Ascending aorta (tissue), 2 donors: ENCODE measurements at regions not wholly inside any gene's neighbourhood (a gene's known extent, or its start where the extent isn't known, plus 50 kb on each side); places are given as distances from the start of the nearest gene placed in this dataset.

Experiments
- DNase-seq, 2 donors: peaks; one replicate each; pipeline ENCODE4 v3.0.0-alpha.2; 2019; ENCODE audit warnings: low spot score in 2 of 2
- H3K27ac ChIP-seq, 2 donors: fragments of 200-600 bp; sonication (generic); one replicate each; pipeline ENCODE4 v1.5.1; 2016 to 2017; ENCODE audit warnings: mild to moderate bottlenecking in 1 of 2
- H3K27me3 ChIP-seq: fragments of 200-600 bp; sonication (generic); one replicate; pipeline ENCODE4 v1.5.1; 2017
- H3K36me3 ChIP-seq, 2 donors: fragments of 200-600 bp; sonication (generic); one replicate each; pipeline ENCODE4 v1.5.1; 2016
- H3K4me1 ChIP-seq, 2 donors: fragments of 200-600 bp; sonication (generic); one replicate each; pipeline ENCODE4 v1.5.1; 2016 to 2017; ENCODE audit warnings: mild to moderate bottlenecking in 1 of 2
- H3K4me3 ChIP-seq, 2 donors: fragments of 200-600 bp; sonication (generic); one replicate each; pipeline ENCODE4 v1.5.1; 2016 to 2017; ENCODE audit warnings: mild to moderate bottlenecking in 1 of 2
- H3K9me3 ChIP-seq, 2 donors: fragments of 200-600 bp; sonication (generic); one replicate each; pipeline ENCODE4 v1.5.1; 2016
- CTCF ChIP-seq, 3 experiments: fragments of 200-600 bp in 2 of 3; fragments of 450-650 bp in 1 of 3; sonication (generic) in 2 of 3; IDR thresholded peaks; one replicate each; pipeline ENCODE4 v1.5.1; 2016 to 2019; ENCODE audit warnings: antibody characterized with exemption in 3 of 3, mild to moderate bottlenecking in 1 of 3, moderate library complexity in 1 of 3
- intact Hi-C: fragments of 100-400 bp; cut with DNase I; formaldehyde crosslinking; loops from one replicate; pipeline ENCODE4 v1.15.1; 2023

- no peaks in the 10 kb centered on the region for H3K9me3 ChIP-seq
- TF ChIP-seq CTCF (IDR thresholded peaks at IDR 0.05): no peak
- intact Hi-C loops: no loop called here
- H3K27me3 ChIP-seq: no peaks in the 10 kb centered on the region
- no peak overlapping the region for H3K27ac ChIP-seq
- no peak overlapping the region for H3K4me3 ChIP-seq
- peak in 1 of 2 donors; percentile 22 for DNase-seq
- H3K36me3 ChIP-seq: no peaks in the 10 kb centered on the region
- no peaks in the 10 kb centered on the region for H3K4me1 ChIP-seq
Measured at GRCh38 chr1:53400761-53401674, 58.2 kb upstream of the DMRTB1 start.

GRCh38 chr1:53401813-53402745 is 57.1 kb upstream of the DMRTB1 start:
- H3K36me3 ChIP-seq: no peaks in the 10 kb centered on the region
- no peak overlapping the region for H3K27ac ChIP-seq
- H3K4me3 ChIP-seq: no peak overlapping the region
- intact Hi-C loops: no loop called here
- no peaks in the 10 kb centered on the region for H3K9me3 ChIP-seq
- H3K4me1 ChIP-seq: no peaks in the 10 kb centered on the region
- no peaks in the 10 kb centered on the region for H3K27me3 ChIP-seq
- no peak for TF ChIP-seq CTCF (IDR thresholded peaks at IDR 0.05)
- DNase-seq: peak in 1 of 2 donors; percentile 54

GRCh38 chr1:53402891-53403655 is 56.1 kb upstream of the DMRTB1 start:
- no peak for TF ChIP-seq CTCF (IDR thresholded peaks at IDR 0.05)
- H3K4me3 ChIP-seq: no peak overlapping the region

GRCh38 chr1:53405737-53406136 is 53.5 kb upstream of the DMRTB1 start:
- Histone ChIP-seq H3K36me3 (no peaks in the 10 kb centered on the region), H3K27me3 (no peaks in the 10 kb centered on the region), H3K27ac (no peak overlapping the region), H3K4me1 (no peaks in the 10 kb centered on the region), H3K4me3 (no peak overlapping the region), H3K9me3 (no peaks in the 10 kb centered on the region)
- intact Hi-C loops: no loop called here
- DNase-seq: no peak
- no peak for TF ChIP-seq CTCF (IDR thresholded peaks at IDR 0.05)

More at GRCh38 chr1:53402891-53403655, 56.1 kb upstream of the DMRTB1 start:
- Histone ChIP-seq H3K27me3 (no peaks in the 10 kb centered on the region), H3K4me1 (no peaks in the 10 kb centered on the region), H3K36me3 (no peaks in the 10 kb centered on the region), H3K27ac (no peak overlapping the region), H3K9me3 (no peaks in the 10 kb centered on the region)
- intact Hi-C loops: no loop called here
- peak in 1 of 2 donors; percentile 33 for DNase-seq

- DNase-seq: no peak
- TF ChIP-seq CTCF (IDR thresholded peaks at IDR 0.05): no peak
- H3K4me3 ChIP-seq: no peak overlapping the region
- no peaks in the 10 kb centered on the region for H3K27me3 ChIP-seq
- no peak overlapping the region for H3K27ac ChIP-seq
- no peaks in the 10 kb centered on the region for H3K9me3 ChIP-seq
- intact Hi-C loops: no loop called here
- H3K4me1 ChIP-seq: no peaks in the 10 kb centered on the region
- no peaks in the 10 kb centered on the region for H3K36me3 ChIP-seq
Measured at GRCh38 chr1:53406551-53407235, 52.5 kb upstream of the DMRTB1 start.
